H1 (cell line): ENCODE measurements at regions not wholly inside any gene's neighbourhood (a gene's known extent, or its start where the extent isn't known, plus 50 kb on each side); places are given as distances from the start of the nearest gene placed in this dataset.

Experiments
- CTCF ChIA-PET: fragments of 300-600 bp; sonication (Branson Sonifier 250); formaldehyde crosslinking; loops from one replicate; lab custom pipeline; 2021; ENCODE audit not compliant: partially characterized antibody; lab: Charles Lee
- POLR2A ChIA-PET: fragments of 300-600 bp; sonication (Branson Sonifier 250); formaldehyde crosslinking; loops from one replicate; lab custom pipeline; 2021; ENCODE audit warnings: inconsistent platforms; ENCODE audit not compliant: partially characterized antibody; lab: Charles Lee
- DNase-seq, 2 experiments: peaks; one replicate each; pipeline versions ENCODE4 v3.0.0 to v3.0.0-alpha.2; 2010 to 2022; ENCODE audit warnings: low spot score in 2 of 2, low read depth in 1 of 2, mixed read lengths in 1 of 2
- FAIRE-seq: peaks from 2 replicates; lab custom pipeline; 2011; peaks lifted over from hg19 to GRCh38; lab: Jason Lieb, UNC
- H2AFZ ChIP-seq: 2 replicates; pipeline ENCODE4 v1.8.1; 2012; ENCODE audit warnings: low read length, inconsistent platforms
- H2AK5ac ChIP-seq: 2 replicates; pipeline ENCODE4 v1.6.1; 2013; ENCODE audit warnings: low read depth, low read length
- H2BK120ac ChIP-seq: replicated peaks from 2 replicates; pipeline ENCODE3; 2013; ENCODE audit warnings: low read depth, low read length, inconsistent platforms
- H2BK12ac ChIP-seq: 2 replicates; pipeline ENCODE4 v1.6.1; 2013; ENCODE audit warnings: low read depth, low read length
- H2BK15ac ChIP-seq: 2 replicates; pipeline ENCODE4 v1.6.1; 2013; ENCODE audit warnings: low read length
- H2BK20ac ChIP-seq: 2 replicates; pipeline ENCODE4 v1.6.1; 2013; ENCODE audit warnings: low read length
- H2BK5ac ChIP-seq: 2 replicates; pipeline ENCODE4 v1.6.1; 2013; ENCODE audit warnings: low read depth, low read length
- H3K14ac ChIP-seq: 2 replicates; pipeline ENCODE4 v1.6.1; 2013; ENCODE audit warnings: inconsistent platforms; ENCODE audit not compliant: insufficient read length
- H3K18ac ChIP-seq: 2 replicates; pipeline ENCODE4 v1.6.1; 2013; ENCODE audit warnings: low read length; ENCODE audit errors: extremely low read depth
- H3K23ac ChIP-seq: 2 replicates; pipeline ENCODE4 v1.6.1; 2013; ENCODE audit warnings: inconsistent platforms; ENCODE audit not compliant: insufficient read length
- H3K23me2 ChIP-seq: 2 replicates; pipeline ENCODE4 v1.6.1; 2013; ENCODE audit warnings: low read depth, low read length
- H3K27ac ChIP-seq: 2 replicates; pipeline ENCODE4 v1.6.1; 2011; ENCODE audit warnings: low read depth, low read length, inconsistent platforms
- H3K27me3 ChIP-seq, 4 experiments: replicated peaks in 1 of 4; 1 replicate in 1 of 4; 2 replicates in 3 of 4; pipeline versions ENCODE4 v1.6.1 to v1.8.1; 2011 to 2013; ENCODE audit warnings: low read length in 3 of 4, mild to moderate bottlenecking in 3 of 4, inconsistent platforms in 2 of 4, mixed read lengths in 2 of 4, moderate library complexity in 1 of 4; ENCODE audit not compliant: control insufficient read depth in 3 of 4, insufficient read depth in 3 of 4; ENCODE audit errors: extremely low read depth in 1 of 4
- H3K36me3 ChIP-seq, 4 experiments: 2 replicates each; pipeline versions ENCODE4 v1.6.1 to v1.8.1; 2011 to 2013; ENCODE audit warnings: mild to moderate bottlenecking in 4 of 4, low read length in 3 of 4, moderate library complexity in 2 of 4, control low read depth in 1 of 4, inconsistent platforms in 1 of 4; ENCODE audit not compliant: insufficient read depth in 4 of 4, control insufficient read depth in 2 of 4
- H3K4ac ChIP-seq: replicated peaks from 2 replicates; pipeline ENCODE3; 2013; ENCODE audit warnings: low read length, low read depth, mixed read lengths, inconsistent platforms; ENCODE audit not compliant: insufficient read length
- H3K4me1 ChIP-seq, 4 experiments: replicated peaks in 1 of 4; 1 replicate in 1 of 4; 2 replicates in 3 of 4; pipeline versions ENCODE4 v1.6.1 to v1.8.1; 2011 to 2013; ENCODE audit warnings: low read length in 3 of 4, inconsistent platforms in 2 of 4, mixed read lengths in 1 of 4; ENCODE audit not compliant: insufficient read depth in 4 of 4, control insufficient read depth in 3 of 4
- H3K4me2 ChIP-seq, 2 experiments: 2 replicates each; pipeline versions ENCODE4 v1.6.1 to v1.8.1; 2011 to 2013; ENCODE audit warnings: low read depth in 2 of 2, low read length in 2 of 2, control low read depth in 1 of 2, inconsistent platforms in 1 of 2, mild to moderate bottlenecking in 1 of 2; ENCODE audit not compliant: insufficient read depth in 1 of 2
- H3K4me3 ChIP-seq, 4 experiments: fragments of 200-600, 300-600 bp in 1 of 4; sonication (generic), shearing (Covaris generic), sonication (Bioruptor Twin) in 1 of 4; 2 replicates each; pipeline versions ENCODE4 v1.5.1 to v1.8.1; 2011 to 2016; ENCODE audit warnings: low read length in 4 of 4, low read depth in 3 of 4, control low read depth in 2 of 4, inconsistent platforms in 2 of 4, mild to moderate bottlenecking in 2 of 4, mixed read lengths in 1 of 4, moderate library complexity in 1 of 4; ENCODE audit not compliant: insufficient read depth in 2 of 4; ENCODE audit errors: extremely low read depth in 1 of 4
- H3K56ac ChIP-seq: replicated peaks from 2 replicates; pipeline ENCODE3; 2013; ENCODE audit warnings: low read depth, mild to moderate bottlenecking, mixed read lengths, low read length, inconsistent platforms; ENCODE audit not compliant: insufficient read length
- H3K79me1 ChIP-seq: 2 replicates; pipeline ENCODE4 v1.6.1; 2013; ENCODE audit warnings: low read depth, low read length, control low read depth
- H3K79me2 ChIP-seq, 2 experiments: 2 replicates each; pipeline versions ENCODE4 v1.6.1 to v1.8.1; 2012 to 2013; ENCODE audit warnings: low read length in 2 of 2, mild to moderate bottlenecking in 2 of 2, inconsistent platforms in 1 of 2; ENCODE audit not compliant: insufficient read depth in 2 of 2, control insufficient read depth in 1 of 2
- H3K9ac ChIP-seq, 4 experiments: replicated peaks in 1 of 4; 1 replicate in 1 of 4; 2 replicates in 3 of 4; pipeline versions ENCODE4 v1.6.1 to v1.8.1; 2011 to 2013; ENCODE audit warnings: low read depth in 3 of 4, low read length in 3 of 4, control low read depth in 2 of 4, mild to moderate bottlenecking in 2 of 4, moderate library complexity in 2 of 4, inconsistent platforms in 1 of 4; ENCODE audit errors: extremely low read depth in 1 of 4
- H3K9me3 ChIP-seq, 2 experiments: 2 replicates each; pipeline versions ENCODE4 v1.6.1 to v1.8.1; 2012 to 2013; ENCODE audit warnings: mild to moderate bottlenecking in 2 of 2, moderate library complexity in 2 of 2, control low read depth in 1 of 2, inconsistent platforms in 1 of 2, low read depth in 1 of 2, low read length in 1 of 2, mixed read lengths in 1 of 2; ENCODE audit not compliant: insufficient read depth in 2 of 2
- H4K20me1 ChIP-seq, 2 experiments: replicated peaks in 1 of 2; 2 replicates each; pipeline versions ENCODE3 to v1.8.1; 2011 to 2013; ENCODE audit warnings: inconsistent platforms in 2 of 2, low read length in 2 of 2, mild to moderate bottlenecking in 1 of 2; ENCODE audit not compliant: insufficient read depth in 2 of 2, control insufficient read depth in 1 of 2
- H4K5ac ChIP-seq: 2 replicates; pipeline ENCODE4 v1.6.1; 2013; ENCODE audit warnings: low read length, low read depth, mixed read lengths, inconsistent platforms; ENCODE audit not compliant: insufficient read length
- H4K8ac ChIP-seq: 2 replicates; pipeline ENCODE4 v1.8.0; 2013; ENCODE audit warnings: mild to moderate bottlenecking, moderate library complexity, low read length, inconsistent platforms; ENCODE audit not compliant: insufficient read depth; ENCODE audit errors: extremely low read depth
- H4K91ac ChIP-seq: replicated peaks from 2 replicates; pipeline ENCODE3; 2013; ENCODE audit warnings: low read length, mixed read lengths, inconsistent platforms; ENCODE audit not compliant: insufficient read length
- BRCA1 ChIP-seq: IDR thresholded peaks from 2 replicates; pipeline ENCODE4 v1.6.1; 2012; ENCODE audit warnings: low read depth, low read length, improper control_type of control experiment
- RAD21 ChIP-seq, 2 experiments: IDR thresholded peaks in 1 of 2; conservative IDR thresholded peaks in 1 of 2; 2 replicates each; pipeline ENCODE4 v1.6.1; 2011; ENCODE audit warnings: low read depth in 2 of 2, low read length in 2 of 2, improper control_type of control experiment in 1 of 2, inconsistent platforms in 1 of 2, mild to moderate bottlenecking in 1 of 2, moderate library complexity in 1 of 2
- RFX5 ChIP-seq: IDR thresholded peaks from 2 replicates; pipeline ENCODE4 v1.6.1; 2011; ENCODE audit warnings: low read depth, low read length, improper control_type of control experiment, borderline replicate concordance
- WGBS, 2 experiments: shearing (Covaris generic) in 1 of 2; methylation state at CpG; one replicate each; pipeline versions ENCODE4 v1.1.6 to v1.1.7; 2013 to 2015; ENCODE audit warnings: low lambda C conversion rate in 2 of 2, mixed read lengths in 2 of 2, inconsistent platforms in 1 of 2, low coverage in 1 of 2, missing lambda C conversion rate in 1 of 2; ENCODE audit not compliant: insufficient replicate concordance in 2 of 2, insufficient coverage in 1 of 2, insufficient read length in 1 of 2; ENCODE audit errors: extremely low coverage in 1 of 2, missing lambda C conversion rate in 1 of 2; 5-methylcytosine and 5-hydroxymethylcytosine counted together
- TF ChIP-seq, protein P1 (sequence below), 3 experiments: IDR thresholded peaks; 1 replicate in 2 of 3; 2 replicates in 1 of 3; pipeline versions ENCODE4 v1.5.1 to v1.6.1; 2011; ENCODE audit warnings: low read length in 3 of 3, mild to moderate bottlenecking in 3 of 3, inconsistent platforms in 2 of 3, low read depth in 1 of 3, moderate library complexity in 1 of 3; ENCODE audit not compliant: insufficient read depth in 1 of 3; ENCODE audit errors: control extremely low read depth in 1 of 3

DNA sequence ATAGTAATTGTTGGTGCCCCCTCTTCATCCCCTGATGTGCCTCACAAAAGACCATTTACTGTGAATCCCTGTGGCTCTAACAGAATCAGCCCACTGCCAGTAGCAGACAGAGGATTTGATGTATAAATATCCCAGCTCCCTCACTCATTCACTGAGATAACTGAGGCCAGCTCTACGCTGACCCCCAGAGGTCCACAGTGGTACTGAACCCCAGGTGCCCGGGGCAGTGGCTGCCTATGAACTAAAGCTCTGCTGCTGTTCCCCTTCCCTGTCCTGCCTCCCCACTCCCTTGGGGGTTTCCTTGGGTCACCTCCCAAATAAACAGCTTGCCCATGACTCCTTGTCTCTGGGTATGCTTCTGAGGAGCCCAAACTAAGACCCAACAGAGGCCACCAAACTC lies 295.8 kb downstream of the FOXL1 start:
- Histone ChIP-seq H3K23ac (no peak overlapping the region), H3K56ac (no peak overlapping the region), H3K9ac (no peak overlapping the region), H3K4ac (no peak overlapping the region), H2BK120ac (no peak overlapping the region), H2BK5ac (no peak overlapping the region), H3K4me1 (no peaks in the 10 kb centered on the region), H4K20me1 (no peaks in the 10 kb centered on the region), H4K91ac (no peak overlapping the region), H3K18ac (no peak overlapping the region), H2AK5ac (no peak overlapping the region), H3K27me3 (no peaks in the 10 kb centered on the region), H3K79me2 (no peaks in the 10 kb centered on the region), H2BK15ac (no peak overlapping the region), H2BK20ac (no peak overlapping the region), H3K27ac (no peak overlapping the region), H2BK12ac (no peak overlapping the region), H3K4me3 (no peak overlapping the region), H3K23me2 (no peaks in the 10 kb centered on the region), H3K4me2 (no peak overlapping the region), H3K14ac (no peak overlapping the region), H3K36me3 (no peaks in the 10 kb centered on the region), H4K8ac (no peak overlapping the region), H4K5ac (no peak overlapping the region), H3K9me3 (peaks cover 3 to 7% of the 10 kb centered on the region in 2 experiments; a peak in 3 of 4 replicates), H3K79me1 (no peaks in the 10 kb centered on the region), H2AFZ (no peak overlapping the region)
- POLR2A ChIA-PET, result interaction anchor here (0.8 kb wide), 1 partner anchor 20 kb away, joined by 3 read pairs; no protein-coding TSS in a partner anchor
- DNase-seq, result peak; percentile 19 to 90
- no peak for FAIRE-seq
- 22% methylated on average over 2 of the region's 2 CpGs; no CpG with 5 or more reads in 1 of the 2 experiments for WGBS, 2 experiments
- no peak for TF ChIP-seq RFX5
- TF ChIP-seq RAD21 (IDR thresholded peaks at IDR 0.05 in 1 of 2, conservative IDR thresholded peaks at IDR 0.05 in 1 of 2; ENCODE audit: low read depth in 2 of 2, low read length in 2 of 2), result peak; percentile 83 to 90
- no peak for TF ChIP-seq BRCA1
- TF ChIP-seq, protein P1, sequence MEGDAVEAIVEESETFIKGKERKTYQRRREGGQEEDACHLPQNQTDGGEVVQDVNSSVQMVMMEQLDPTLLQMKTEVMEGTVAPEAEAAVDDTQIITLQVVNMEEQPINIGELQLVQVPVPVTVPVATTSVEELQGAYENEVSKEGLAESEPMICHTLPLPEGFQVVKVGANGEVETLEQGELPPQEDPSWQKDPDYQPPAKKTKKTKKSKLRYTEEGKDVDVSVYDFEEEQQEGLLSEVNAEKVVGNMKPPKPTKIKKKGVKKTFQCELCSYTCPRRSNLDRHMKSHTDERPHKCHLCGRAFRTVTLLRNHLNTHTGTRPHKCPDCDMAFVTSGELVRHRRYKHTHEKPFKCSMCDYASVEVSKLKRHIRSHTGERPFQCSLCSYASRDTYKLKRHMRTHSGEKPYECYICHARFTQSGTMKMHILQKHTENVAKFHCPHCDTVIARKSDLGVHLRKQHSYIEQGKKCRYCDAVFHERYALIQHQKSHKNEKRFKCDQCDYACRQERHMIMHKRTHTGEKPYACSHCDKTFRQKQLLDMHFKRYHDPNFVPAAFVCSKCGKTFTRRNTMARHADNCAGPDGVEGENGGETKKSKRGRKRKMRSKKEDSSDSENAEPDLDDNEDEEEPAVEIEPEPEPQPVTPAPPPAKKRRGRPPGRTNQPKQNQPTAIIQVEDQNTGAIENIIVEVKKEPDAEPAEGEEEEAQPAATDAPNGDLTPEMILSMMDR (IDR thresholded peaks at IDR 0.05; ENCODE audit: control extremely low read depth in 1 of 3, insufficient read depth in 1 of 3, low read depth in 1 of 3, low read length in 3 of 3), result peak; percentile 80 to 86 (median 84)
- CTCF ChIA-PET, result interaction anchor here (0.6 to 2.4 kb wide), 47 partner anchors 9 to 430 kb away, joined by 3 to 14 read pairs (median 4); no protein-coding TSS in a partner anchor
